ENCODE measurements at regions not wholly inside any gene's neighbourhood (a gene's known extent, or its start where the extent isn't known, plus 50 kb on each side); places are given as distances from the start of the nearest gene placed in this dataset.

- TF ChIP-seq CTCF (optimal IDR thresholded peaks at IDR 0.05 in 1 of 3, IDR thresholded peaks at IDR 0.05 in 1 of 3, conservative IDR thresholded peaks at IDR 0.05 in 1 of 3; ENCODE audit: extremely low read depth in 1 of 3, insufficient read depth in 2 of 3, low read length in 3 of 3): no peak
- TF ChIP-seq EZH2 (IDR thresholded peaks at IDR 0.05; ENCODE audit: low read length): no peak
Measured at GRCh38 chr5:167643631-167644280, 647.7 kb upstream of the WWC1 start.

Measured in keratinocyte (primary cell).